ENCODE measurements at regions not wholly inside any gene's neighbourhood (a gene's known extent, or its start where the extent isn't known, plus 50 kb on each side); places are given as distances from the start of the nearest gene placed in this dataset.

DNA sequence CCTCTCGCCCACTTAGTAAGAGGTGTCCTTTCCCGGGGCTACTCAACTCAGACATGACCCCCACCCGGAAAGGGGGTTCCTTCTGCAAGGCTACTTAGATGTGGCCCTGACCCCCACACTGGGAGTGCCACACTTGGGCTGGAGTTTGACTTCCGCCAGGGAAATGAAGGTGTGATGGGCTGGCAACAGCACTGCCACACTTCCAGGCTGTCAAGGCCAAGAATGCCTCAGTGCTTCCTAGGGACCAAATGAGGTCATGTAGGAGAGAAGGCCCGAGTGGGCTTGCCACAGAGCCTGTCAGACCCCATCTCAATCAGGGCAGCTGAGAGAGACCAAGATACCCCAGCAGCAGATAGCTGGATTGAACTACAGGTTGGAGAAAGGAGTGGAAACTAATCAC is 55.5 kb downstream of the DRD1 start:
- no peak overlapping the region for H3K4me3 ChIP-seq (ENCODE audit: low read depth, low read length)
- no peak for DNase-seq (ENCODE audit: low read depth)
- TF ChIP-seq, protein P1, sequence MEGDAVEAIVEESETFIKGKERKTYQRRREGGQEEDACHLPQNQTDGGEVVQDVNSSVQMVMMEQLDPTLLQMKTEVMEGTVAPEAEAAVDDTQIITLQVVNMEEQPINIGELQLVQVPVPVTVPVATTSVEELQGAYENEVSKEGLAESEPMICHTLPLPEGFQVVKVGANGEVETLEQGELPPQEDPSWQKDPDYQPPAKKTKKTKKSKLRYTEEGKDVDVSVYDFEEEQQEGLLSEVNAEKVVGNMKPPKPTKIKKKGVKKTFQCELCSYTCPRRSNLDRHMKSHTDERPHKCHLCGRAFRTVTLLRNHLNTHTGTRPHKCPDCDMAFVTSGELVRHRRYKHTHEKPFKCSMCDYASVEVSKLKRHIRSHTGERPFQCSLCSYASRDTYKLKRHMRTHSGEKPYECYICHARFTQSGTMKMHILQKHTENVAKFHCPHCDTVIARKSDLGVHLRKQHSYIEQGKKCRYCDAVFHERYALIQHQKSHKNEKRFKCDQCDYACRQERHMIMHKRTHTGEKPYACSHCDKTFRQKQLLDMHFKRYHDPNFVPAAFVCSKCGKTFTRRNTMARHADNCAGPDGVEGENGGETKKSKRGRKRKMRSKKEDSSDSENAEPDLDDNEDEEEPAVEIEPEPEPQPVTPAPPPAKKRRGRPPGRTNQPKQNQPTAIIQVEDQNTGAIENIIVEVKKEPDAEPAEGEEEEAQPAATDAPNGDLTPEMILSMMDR (IDR thresholded peaks at IDR 0.05; ENCODE audit: insufficient read depth, low read depth, low read length, missing control alignments) = no peak

DNA sequence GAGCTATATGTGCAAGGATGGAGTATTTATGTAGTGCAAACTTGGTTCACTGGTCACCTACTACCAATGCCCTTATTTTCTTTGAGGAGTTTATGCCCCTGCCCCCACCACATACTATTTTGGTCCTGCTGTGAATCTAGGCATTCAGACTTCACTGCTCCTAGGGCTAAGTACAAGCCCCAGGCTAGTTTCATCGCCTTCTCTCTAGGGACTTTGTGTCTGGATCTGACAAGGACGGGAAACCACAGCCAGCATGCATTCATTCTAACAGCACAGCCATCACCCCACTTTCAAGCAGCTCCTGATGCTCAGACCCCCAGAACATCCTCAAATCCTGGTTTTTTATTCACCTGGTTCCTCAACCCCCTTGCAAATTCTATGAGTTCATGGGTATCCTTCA is 56.8 kb downstream of the DRD1 start:
- H3K4me3 ChIP-seq (ENCODE audit: low read depth, low read length) = no peak overlapping the region
- no peak for DNase-seq (ENCODE audit: low read depth)
- TF ChIP-seq, protein P1 (IDR thresholded peaks at IDR 0.05; ENCODE audit: insufficient read depth, low read depth, low read length, missing control alignments) = no peak

DNA sequence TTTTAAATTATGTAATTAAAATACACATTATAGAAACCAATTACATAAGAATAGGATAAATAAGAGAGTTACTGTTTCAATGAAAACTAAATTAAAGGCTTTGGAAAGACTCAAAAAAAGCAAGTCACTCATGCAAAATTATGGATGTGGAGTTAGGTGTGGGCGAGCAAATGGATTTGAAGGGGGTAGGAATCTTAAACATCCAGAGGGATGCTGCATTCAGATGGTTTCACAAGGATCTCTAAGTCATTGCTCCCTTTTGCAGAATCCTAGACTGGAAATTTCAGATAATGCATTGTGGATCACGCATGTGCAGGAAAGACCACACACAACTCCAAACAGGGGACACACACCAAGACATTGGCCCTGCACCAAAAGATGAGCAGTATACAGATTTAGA is 57.5 kb downstream of the DRD1 start:
- H3K4me3 ChIP-seq (ENCODE audit: low read depth, low read length) = no peak overlapping the region
- no peak for DNase-seq (ENCODE audit: low read depth)
- TF ChIP-seq, protein P1 (IDR thresholded peaks at IDR 0.05; ENCODE audit: insufficient read depth, low read depth, low read length, missing control alignments) = no peak

DNA sequence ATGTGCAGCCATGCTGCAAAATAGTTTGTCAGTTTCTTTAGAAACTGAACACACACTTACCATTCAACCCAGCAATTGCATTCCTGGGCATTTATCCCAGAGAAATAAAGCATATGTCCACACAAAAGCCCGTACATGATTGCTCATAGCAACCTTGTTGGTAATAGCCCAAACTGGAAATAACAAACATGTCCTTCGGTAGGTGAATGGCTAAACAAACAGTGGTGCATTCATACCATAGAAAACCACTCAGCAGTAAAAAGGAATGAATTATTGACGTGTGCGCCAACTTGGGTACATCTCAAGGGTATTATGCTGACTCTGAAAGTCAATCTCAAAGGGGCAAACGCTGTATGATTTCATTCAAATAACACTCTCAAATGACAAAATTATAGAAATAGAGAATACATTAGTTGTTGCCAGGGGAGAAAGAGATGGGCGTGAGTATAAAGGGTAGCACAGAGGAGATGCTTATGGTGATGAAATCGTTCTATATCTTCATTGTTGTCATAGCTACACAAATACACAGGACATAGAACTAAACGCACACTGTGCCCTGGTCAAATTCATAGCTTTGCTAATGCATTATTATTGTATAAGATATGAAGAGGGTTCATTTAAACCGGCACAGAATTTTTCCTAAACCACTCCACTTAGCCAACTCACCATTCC is 58.2 kb downstream of the DRD1 start:
- TF ChIP-seq, protein P1 (IDR thresholded peaks at IDR 0.05; ENCODE audit: insufficient read depth, low read depth, low read length, missing control alignments) = no peak
- H3K4me3 ChIP-seq (ENCODE audit: low read depth, low read length) = no peak overlapping the region
- no peak for DNase-seq (ENCODE audit: low read depth)

DNA sequence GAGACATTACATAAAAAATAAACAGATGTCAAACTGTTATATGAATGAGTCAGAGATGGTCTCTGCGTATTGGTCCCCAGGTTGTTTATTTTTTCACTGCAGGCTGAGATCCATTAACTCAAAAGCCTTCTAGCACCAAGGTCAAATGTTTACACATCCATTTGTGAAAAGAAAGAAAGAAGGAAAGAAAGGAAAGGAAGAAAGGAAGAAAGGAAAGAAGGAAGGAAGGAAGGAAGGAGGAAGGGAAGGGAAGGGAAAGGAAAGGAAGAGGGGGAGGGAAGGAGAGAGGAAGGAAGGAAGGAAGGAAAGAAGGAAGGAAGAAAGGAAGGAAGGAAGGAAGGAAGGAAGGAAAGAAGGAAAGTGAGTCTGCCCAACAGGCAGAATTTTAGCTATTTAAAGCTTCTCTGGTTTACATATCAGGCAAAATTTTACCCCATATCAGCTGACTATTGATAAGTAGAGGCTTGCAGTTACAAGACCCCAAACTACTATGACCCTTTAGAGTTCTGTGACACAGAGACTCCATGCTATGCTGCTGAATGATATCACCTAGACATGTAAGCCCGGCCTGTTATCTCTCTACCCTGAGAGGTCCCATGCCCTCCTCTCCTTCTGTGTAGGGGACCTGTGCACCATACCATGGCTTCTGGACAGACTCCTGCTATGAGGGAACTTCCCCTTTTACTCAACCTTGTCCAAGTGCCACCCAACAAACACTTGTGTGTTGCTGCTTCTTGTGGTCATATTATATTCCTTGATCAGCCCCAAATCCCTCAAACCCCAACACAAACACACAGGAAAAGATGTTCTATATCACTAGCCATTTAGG is 59.0 kb downstream of the DRD1 start:
- TF ChIP-seq, protein P1 (IDR thresholded peaks at IDR 0.05; ENCODE audit: insufficient read depth, low read depth, low read length, missing control alignments) = no peak
- DNase-seq (ENCODE audit: low read depth) = no peak
- H3K4me3 ChIP-seq (ENCODE audit: low read depth, low read length) = no peak overlapping the region

DNA sequence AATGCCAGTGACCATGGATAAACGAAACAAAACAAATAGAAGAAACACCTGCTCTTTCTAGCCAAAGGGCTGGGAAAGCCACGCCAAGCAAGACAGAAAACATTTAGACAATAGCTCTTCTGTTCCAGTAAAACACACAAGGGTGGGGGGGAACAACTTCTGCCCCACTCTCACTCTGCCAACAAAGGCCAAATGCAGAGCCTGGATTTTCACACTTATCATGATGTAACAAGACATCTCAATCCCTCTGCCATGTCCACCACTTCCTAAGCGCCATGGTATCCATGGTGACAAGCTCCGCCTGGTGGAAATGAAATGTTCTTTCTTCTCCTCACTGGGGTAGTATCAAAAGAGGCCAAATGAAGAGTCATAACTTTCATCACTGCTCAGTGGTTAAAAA is 60.6 kb downstream of the DRD1 start:
- DNase-seq (ENCODE audit: low read depth) = no peak
- TF ChIP-seq, protein P1 (IDR thresholded peaks at IDR 0.05; ENCODE audit: insufficient read depth, low read depth, low read length, missing control alignments) = no peak

More for the DNA sequence above, 60.6 kb downstream of the DRD1 start:
- no peak overlapping the region for H3K4me3 ChIP-seq (ENCODE audit: low read depth, low read length)

Data from GM12865 (cell line).